ENCODE measurements at regions not wholly inside any gene's neighbourhood (a gene's known extent, or its start where the extent isn't known, plus 50 kb on each side); places are given as distances from the start of the nearest gene placed in this dataset.

GRCh38 chr5:62922191-62922590, 343.6 kb downstream of the LRRC70 start:
- in situ Hi-C loops (cut with MboI) (no loop called here), intact Hi-C loops (cut with micrococcal nuclease; ENCODE audit: unreplicated experiment) (no loop called here)
- CTCF ChIA-PET, result no interaction called here
- no peaks in the 10 kb centered on the region for H3K36me3 ChIP-seq (ENCODE audit: control insufficient read depth in 2 of 2, insufficient read depth in 2 of 2, low read length in 1 of 2)
- BruUV-seq (replicated peaks), result no TSS peak
- no peak for DNase-seq (ENCODE audit: low read depth, low spot score)
- H3K4me3 ChIP-seq, result no peak overlapping the region
- no peaks in the 10 kb centered on the region for H4K20me1 ChIP-seq (ENCODE audit: control insufficient read depth, insufficient read depth)
- 33% methylated on average over 3 of the region's 3 CpGs for WGBS (ENCODE audit: insufficient coverage, insufficient replicate concordance, low lambda C conversion rate, missing lambda C conversion rate)
- no peak for FAIRE-seq
- no peak overlapping the region for H3K9ac ChIP-seq (ENCODE audit: control insufficient read depth, insufficient read depth, low read length)
- SMC1A ChIA-PET (ENCODE audit: uncharacterized antibody, unreplicated experiment), result interaction anchor here (1.0 kb wide), 1 partner anchor 18 kb away, joined by 3 read pairs; no protein-coding TSS in a partner anchor
- H3K27ac ChIP-seq (ENCODE audit: control insufficient read depth, insufficient read depth), result no peak overlapping the region
- H3K79me2 ChIP-seq (ENCODE audit: control insufficient read depth, insufficient read depth, low read length), result no peaks in the 10 kb centered on the region
- RAD21 ChIA-PET (ENCODE audit: unreplicated experiment), result no interaction called here
- POLR2A ChIA-PET, result no interaction called here
- H3K4me1 ChIP-seq (ENCODE audit: control insufficient read depth, insufficient read depth, low read length), result no peaks in the 10 kb centered on the region
- TF ChIP-seq TCF3 (IDR thresholded peaks at IDR 0.05; ENCODE audit: borderline replicate concordance, insufficient read depth, low read depth, low read length) (no peak), PML (IDR thresholded peaks at IDR 0.05; ENCODE audit: low read length) (no peak), RFX5 (IDR thresholded peaks at IDR 0.05; ENCODE audit: low read depth, low read length) (no peak), ETV6 (conservative IDR thresholded peaks at IDR 0.05 in 1 of 2, IDR thresholded peaks at IDR 0.05 in 1 of 2; ENCODE audit: borderline replicate concordance in 1 of 2, low read depth in 1 of 2) (no peak), FOXM1 (IDR thresholded peaks at IDR 0.05; ENCODE audit: low read depth, low read length) (no peak), JUND (IDR thresholded peaks at IDR 0.05; ENCODE audit: low read depth, low read length) (no peak), BHLHE40 (IDR thresholded peaks at IDR 0.05; ENCODE audit: borderline replicate concordance in 1 of 2, low read depth in 2 of 2, low read length in 1 of 2) (no peak), RCOR1 (conservative IDR thresholded peaks at IDR 0.05; ENCODE audit: low read depth, low read length) (no peak), CHD2 (IDR thresholded peaks at IDR 0.05; ENCODE audit: borderline replicate concordance, low read depth, low read length) (no peak), CBX5 (IDR thresholded peaks at IDR 0.05; ENCODE audit: low read depth) (no peak), YBX1 (IDR thresholded peaks at IDR 0.05) (no peak), TCF12 (IDR thresholded peaks at IDR 0.05; ENCODE audit: low read depth, low read length) (no peak), ATF3 (IDR thresholded peaks at IDR 0.05; ENCODE audit: borderline replicate concordance, extremely low read depth, low read depth, low read length) (no peak), NR2C1 (IDR thresholded peaks at IDR 0.05) (no peak), PBX3 (IDR thresholded peaks at IDR 0.05; ENCODE audit: insufficient replicate concordance, low read depth, low read length) (no peak)
- no peaks in the 10 kb centered on the region for H3K27me3 ChIP-seq (replicated peaks in 1 of 2; ENCODE audit: control insufficient read depth in 2 of 2, insufficient read depth in 2 of 2, low read length in 1 of 2)
- H3K4me2 ChIP-seq (ENCODE audit: control insufficient read depth, insufficient read depth), result no peak overlapping the region
- H2AFZ ChIP-seq (ENCODE audit: control insufficient read depth, low read depth, low read length), result no peak overlapping the region
- H3K9me3 ChIP-seq (replicated peaks; ENCODE audit: control insufficient read depth, insufficient read depth, low read length), result no peaks in the 10 kb centered on the region
- ATAC-seq, result no peak

All from GM12878 (cell line).